GM18508 (cell line): ENCODE measurements at regions not wholly inside any gene's neighbourhood (a gene's known extent, or its start where the extent isn't known, plus 50 kb on each side); places are given as distances from the start of the nearest gene placed in this dataset.
"Not testable (repeated sequence)": the region's sequence is repeated elsewhere in the genome, so short reads cannot be mapped to it uniquely, and the experiment has no call there.

Experiments used
- ATAC-seq: cut with Tn5 transposase; IDR thresholded peaks from one replicate; pipeline ENCODE4 v1.9.1; 2021; ENCODE audit warnings: moderate number of reproducible peaks; ENCODE audit not compliant: insufficient read depth, unreplicated experiment

GRCh38 chr10:35813219-35813618 lies 171.1 kb upstream of the FZD8 start:
- no peak for ATAC-seq

- no peak for ATAC-seq
Observed at GRCh38 chr10:35808344-35808743, 166.2 kb upstream of the FZD8 start.

GRCh38 chr10:35803046-35803445 lies 160.9 kb upstream of the FZD8 start:
- ATAC-seq, result no peak

- ATAC-seq, result no peak
Observed at GRCh38 chr10:35797187-35797586, 155.1 kb upstream of the FZD8 start.

GRCh38 chr10:35795131-35795824 lies 153.2 kb upstream of the FZD8 start:
- ATAC-seq, result no peak

GRCh38 chr10:35794703-35795102 lies 152.6 kb upstream of the FZD8 start:
- no peak for ATAC-seq

- ATAC-seq, result no peak
Observed at GRCh38 chr10:35792291-35792690, 150.2 kb upstream of the FZD8 start.

GRCh38 chr10:35789996-35790395 lies 147.9 kb upstream of the FZD8 start:
- no peak for ATAC-seq

- ATAC-seq, result no peak
Observed at GRCh38 chr10:35784751-35785150, 142.7 kb upstream of the FZD8 start.

- ATAC-seq, result no peak
Observed at GRCh38 chr10:35783305-35783838, 141.3 kb upstream of the FZD8 start.

- no peak for ATAC-seq
Observed at GRCh38 chr10:35781643-35782035, 139.5 kb upstream of the FZD8 start.

- ATAC-seq, result no peak
Observed at GRCh38 chr10:35780970-35781642, 139.0 kb upstream of the FZD8 start.

- no peak for ATAC-seq
Observed at GRCh38 chr10:35778306-35778705, 136.2 kb upstream of the FZD8 start.

GRCh38 chr10:35776557-35776956 lies 134.5 kb upstream of the FZD8 start:
- ATAC-seq, result not testable (repeated sequence)

GRCh38 chr10:35774109-35774508 lies 132.0 kb upstream of the FZD8 start:
- ATAC-seq, result no peak

- no peak for ATAC-seq
Observed at GRCh38 chr10:35770817-35771355, 128.8 kb upstream of the FZD8 start.

GRCh38 chr10:35769795-35770194 lies 127.7 kb upstream of the FZD8 start:
- no peak for ATAC-seq

GRCh38 chr10:35768731-35769130 lies 126.6 kb upstream of the FZD8 start:
- no peak for ATAC-seq

GRCh38 chr10:35768011-35768410 lies 125.9 kb upstream of the FZD8 start:
- ATAC-seq, result no peak

- no peak for ATAC-seq
Observed at GRCh38 chr10:35765996-35766395, 123.9 kb upstream of the FZD8 start.

- ATAC-seq, result no peak
Observed at GRCh38 chr10:35765066-35765527, 123.0 kb upstream of the FZD8 start.
